ENCODE measurements at regions not wholly inside any gene's neighbourhood (a gene's known extent, or its start where the extent isn't known, plus 50 kb on each side); places are given as distances from the start of the nearest gene placed in this dataset.

DNA sequence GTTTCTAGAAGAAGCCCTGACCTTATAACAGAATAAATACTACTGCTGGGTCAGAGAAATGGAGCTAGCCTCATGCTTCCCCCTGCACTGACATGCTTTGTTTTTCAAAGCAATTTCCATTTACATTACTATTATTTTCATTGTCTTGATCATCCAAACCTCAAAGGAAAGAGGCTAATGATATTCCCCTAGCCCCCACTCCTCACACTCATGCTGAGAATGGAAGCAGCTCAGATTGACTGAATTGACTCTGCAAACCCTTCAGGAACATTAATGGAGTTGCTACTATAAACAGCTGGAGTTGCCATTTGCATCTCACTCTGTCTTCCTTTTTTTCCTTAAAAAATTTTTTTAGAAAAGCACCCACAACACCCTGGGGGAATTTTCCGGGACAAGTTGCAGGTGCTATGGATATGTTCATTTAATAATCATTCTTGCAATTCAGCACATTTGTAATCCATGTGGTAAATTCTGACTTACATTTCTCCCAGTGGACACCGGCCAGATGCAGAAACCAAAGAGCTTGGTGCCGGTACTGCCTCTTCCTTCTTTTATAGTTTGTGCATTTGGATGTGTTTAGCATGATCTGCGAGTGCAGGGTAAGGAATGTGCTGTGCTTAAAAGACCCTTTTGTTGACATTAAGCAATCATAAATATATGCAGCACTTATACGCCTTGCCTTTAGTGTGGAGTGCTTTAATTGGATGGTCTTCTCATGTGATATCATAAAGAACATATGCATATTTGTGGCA, 103.3 kb upstream of the OSR1 start:
- no peak overlapping the region for H3K4me3 ChIP-seq
- DNase-seq (no peak), ATAC-seq (no peak)
- intact Hi-C loops (cut with DNase I): no loop called here
- H3K36me3 ChIP-seq: no peaks in the 10 kb centered on the region
- TF ChIP-seq POLR2A (IDR thresholded peaks at IDR 0.05): no peak
- TF ChIP-seq, protein P1, sequence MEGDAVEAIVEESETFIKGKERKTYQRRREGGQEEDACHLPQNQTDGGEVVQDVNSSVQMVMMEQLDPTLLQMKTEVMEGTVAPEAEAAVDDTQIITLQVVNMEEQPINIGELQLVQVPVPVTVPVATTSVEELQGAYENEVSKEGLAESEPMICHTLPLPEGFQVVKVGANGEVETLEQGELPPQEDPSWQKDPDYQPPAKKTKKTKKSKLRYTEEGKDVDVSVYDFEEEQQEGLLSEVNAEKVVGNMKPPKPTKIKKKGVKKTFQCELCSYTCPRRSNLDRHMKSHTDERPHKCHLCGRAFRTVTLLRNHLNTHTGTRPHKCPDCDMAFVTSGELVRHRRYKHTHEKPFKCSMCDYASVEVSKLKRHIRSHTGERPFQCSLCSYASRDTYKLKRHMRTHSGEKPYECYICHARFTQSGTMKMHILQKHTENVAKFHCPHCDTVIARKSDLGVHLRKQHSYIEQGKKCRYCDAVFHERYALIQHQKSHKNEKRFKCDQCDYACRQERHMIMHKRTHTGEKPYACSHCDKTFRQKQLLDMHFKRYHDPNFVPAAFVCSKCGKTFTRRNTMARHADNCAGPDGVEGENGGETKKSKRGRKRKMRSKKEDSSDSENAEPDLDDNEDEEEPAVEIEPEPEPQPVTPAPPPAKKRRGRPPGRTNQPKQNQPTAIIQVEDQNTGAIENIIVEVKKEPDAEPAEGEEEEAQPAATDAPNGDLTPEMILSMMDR (IDR thresholded peaks at IDR 0.05): no peak
- peaks cover 0 to 9% (median 0%) of the 10 kb centered on the region in 12 donors for H3K9me3 ChIP-seq
- no peaks in the 10 kb centered on the region for H3K27me3 ChIP-seq
- H3K27ac ChIP-seq: no peak overlapping the region
- WGBS, 4 donors: 55 to 62% (median 60%) methylated on average over 5 of the region's 5 CpGs
- peaks cover 0 to 4% (median 0%) of the 10 kb centered on the region in 12 donors for H3K4me1 ChIP-seq

DNA sequence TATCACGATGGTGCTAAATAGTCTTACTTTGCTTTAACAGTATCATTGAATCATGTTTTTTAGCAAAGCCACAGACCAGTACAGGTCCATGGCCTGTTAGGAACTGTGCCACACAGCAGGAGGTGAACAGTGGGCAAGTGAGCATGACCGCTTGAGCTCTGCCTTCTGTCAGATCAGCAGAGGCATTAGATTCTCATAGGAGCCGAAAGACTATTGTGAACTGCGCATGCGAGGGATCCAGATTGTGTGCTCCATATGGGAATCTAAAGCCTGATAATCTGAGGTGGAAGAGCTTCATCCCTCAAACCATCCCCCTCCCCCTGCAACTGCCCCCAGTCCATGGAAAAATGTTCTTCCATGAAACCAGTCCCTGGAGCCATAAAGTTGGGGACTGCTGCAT, 102.3 kb upstream of the OSR1 start:
- Histone ChIP-seq H3K4me1 (peaks cover 0 to 7% (median 0%) of the 10 kb centered on the region in 12 donors), H3K27ac (no peak overlapping the region), H3K36me3 (no peaks in the 10 kb centered on the region), H3K9me3 (peaks cover 0 to 7% (median 0%) of the 10 kb centered on the region in 12 donors), H3K4me3 (no peak overlapping the region), H3K27me3 (no peaks in the 10 kb centered on the region)
- ATAC-seq: no peak
- TF ChIP-seq, protein P1 (IDR thresholded peaks at IDR 0.05): no peak
- TF ChIP-seq POLR2A (IDR thresholded peaks at IDR 0.05): no peak
- intact Hi-C loops (cut with DNase I): no loop called here
- DNase-seq: no peak
- WGBS, 4 donors: 86 to 96% (median 94%) methylated on average over 5 of the region's 5 CpGs

DNA sequence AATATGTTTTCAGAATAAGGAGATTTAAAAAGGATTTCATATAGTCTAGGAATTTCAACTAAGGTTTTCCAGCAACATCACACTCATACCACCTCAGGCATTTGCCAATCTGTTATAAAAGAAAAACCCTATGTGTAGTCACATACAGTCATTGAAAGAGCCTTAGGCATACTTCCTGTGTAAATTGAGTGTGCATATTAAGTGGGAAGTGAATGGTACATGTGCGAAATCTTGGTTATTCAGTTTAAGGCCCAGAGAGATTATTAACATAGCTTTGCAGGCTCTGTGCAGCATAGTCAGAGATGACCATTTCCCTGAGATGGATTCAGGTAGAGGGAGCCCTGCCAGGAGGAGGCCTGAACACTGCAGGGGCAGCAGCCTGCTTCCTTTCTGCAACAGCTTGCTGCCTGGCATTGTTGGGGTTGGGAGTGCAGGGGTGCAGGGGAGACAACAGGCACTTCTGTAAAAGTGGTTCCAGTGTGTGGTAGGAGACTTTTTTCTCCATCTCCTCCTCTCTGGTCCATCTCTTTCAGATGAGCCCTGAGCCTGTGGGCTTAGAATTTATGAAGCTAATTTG, 100.1 kb upstream of the OSR1 start:
- intact Hi-C loops (cut with DNase I): no loop called here
- H3K27ac ChIP-seq: no peak overlapping the region
- no peak for DNase-seq
- no peaks in the 10 kb centered on the region for H3K27me3 ChIP-seq
- H3K4me3 ChIP-seq: no peak overlapping the region
- H3K9me3 ChIP-seq: peaks cover 0 to 18% (median 4%) of the 10 kb centered on the region in 12 donors
- 93 to 100% (median 94%) methylated on average over 1 of the region's 1 CpG for WGBS, 4 donors
- H3K36me3 ChIP-seq: no peaks in the 10 kb centered on the region
- TF ChIP-seq, protein P1 (IDR thresholded peaks at IDR 0.05): no peak
- TF ChIP-seq POLR2A (IDR thresholded peaks at IDR 0.05): no peak
- H3K4me1 ChIP-seq: peaks cover 0 to 7% (median 0%) of the 10 kb centered on the region in 12 donors
- no peak for ATAC-seq

DNA sequence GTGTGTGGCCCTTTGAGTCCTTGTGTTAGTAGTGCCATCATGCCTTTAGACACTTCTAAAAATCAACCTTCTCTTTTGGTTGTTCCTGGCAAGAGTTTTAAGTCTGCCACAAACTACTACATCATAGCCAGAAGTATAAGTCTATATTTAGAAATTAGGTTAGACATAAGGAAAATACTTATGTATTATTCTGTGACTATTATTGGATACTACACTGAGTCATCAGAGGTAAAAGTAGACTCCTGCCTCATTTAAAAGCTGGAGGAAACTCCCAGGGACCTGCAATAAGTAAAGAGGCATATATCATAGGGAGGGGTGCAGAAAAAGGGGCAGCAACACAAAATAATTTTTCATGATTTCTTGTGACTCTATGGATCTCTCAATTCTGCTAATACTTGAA, 99.4 kb upstream of the OSR1 start:
- ATAC-seq (peak in 3 of 4 donors; percentile 28 to 56 (median 39)), DNase-seq (no peak)
- peaks cover 0 to 21% (median 4%) of the 10 kb centered on the region in 12 donors for H3K9me3 ChIP-seq
- peaks cover 0 to 7% (median 0%) of the 10 kb centered on the region in 12 donors for H3K4me1 ChIP-seq
- H3K27ac ChIP-seq: no peak overlapping the region
- H3K4me3 ChIP-seq: no peak overlapping the region
- no peak for TF ChIP-seq POLR2A (IDR thresholded peaks at IDR 0.05)
- TF ChIP-seq, protein P1 (IDR thresholded peaks at IDR 0.05): no peak
- H3K27me3 ChIP-seq: no peaks in the 10 kb centered on the region
- intact Hi-C loops (cut with DNase I): no loop called here
- H3K36me3 ChIP-seq: no peaks in the 10 kb centered on the region
